ENCODE measurements at regions not wholly inside any gene's neighbourhood (a gene's known extent, or its start where the extent isn't known, plus 50 kb on each side); places are given as distances from the start of the nearest gene placed in this dataset.
"Not testable (repeated sequence)": the region's sequence is repeated elsewhere in the genome, so short reads cannot be mapped to it uniquely, and the experiment has no call there.

- not testable (repeated sequence) for DNase-seq
These were observed 1708.6 kb downstream of the OLFM4 start for GRCh38 chr13:54737211-54737610.

DNA sequence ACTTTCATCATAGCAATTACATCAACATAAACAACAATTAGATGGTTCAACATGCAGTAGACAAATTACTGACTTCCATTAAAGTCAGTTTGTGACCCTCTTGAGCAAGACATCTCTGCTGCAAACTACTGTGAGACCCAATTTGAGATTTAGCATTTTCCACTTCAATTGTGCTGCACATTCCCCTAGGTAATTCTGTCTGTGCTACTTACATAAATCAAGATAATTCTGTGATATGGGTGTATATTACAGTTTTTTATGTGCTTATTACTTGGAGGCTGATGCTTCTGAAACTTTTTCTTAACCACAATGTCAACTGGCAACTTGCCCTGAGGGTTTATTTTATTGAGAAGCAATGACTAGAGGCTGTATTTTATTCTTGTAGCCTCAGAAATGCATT, 1714.4 kb downstream of the OLFM4 start:
- DNase-seq: no peak

- DNase-seq: no peak
These were observed 1716.1 kb downstream of the OLFM4 start for GRCh38 chr13:54744747-54745146.

DNA sequence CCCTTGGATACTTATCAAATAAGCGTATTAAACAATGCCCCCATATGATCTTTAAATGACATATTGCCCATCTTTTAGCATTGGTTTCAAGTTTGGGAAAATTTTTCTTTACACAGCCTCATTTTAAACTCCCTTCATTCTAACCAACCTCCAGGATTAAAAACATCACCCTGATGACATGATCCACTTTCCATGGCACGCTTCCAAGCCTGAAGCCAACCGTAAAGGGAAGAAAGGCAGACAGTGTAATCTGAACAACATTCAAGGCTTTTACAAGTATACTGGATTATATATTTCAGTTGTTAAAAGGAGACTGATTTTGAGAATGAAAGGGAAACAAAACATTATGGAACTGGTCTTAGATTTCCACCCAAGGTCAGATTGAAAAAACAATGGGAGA, 1721.9 kb downstream of the OLFM4 start:
- DNase-seq: no peak

GRCh38 chr13:54758795-54759194, 1730.2 kb downstream of the OLFM4 start:
- no peak for DNase-seq

- DNase-seq: no peak
These were observed 1739.6 kb downstream of the OLFM4 start for GRCh38 chr13:54768214-54768613.

- no peak for DNase-seq
These were observed 1747.0 kb downstream of the OLFM4 start for GRCh38 chr13:54775501-54776191.

DNA sequence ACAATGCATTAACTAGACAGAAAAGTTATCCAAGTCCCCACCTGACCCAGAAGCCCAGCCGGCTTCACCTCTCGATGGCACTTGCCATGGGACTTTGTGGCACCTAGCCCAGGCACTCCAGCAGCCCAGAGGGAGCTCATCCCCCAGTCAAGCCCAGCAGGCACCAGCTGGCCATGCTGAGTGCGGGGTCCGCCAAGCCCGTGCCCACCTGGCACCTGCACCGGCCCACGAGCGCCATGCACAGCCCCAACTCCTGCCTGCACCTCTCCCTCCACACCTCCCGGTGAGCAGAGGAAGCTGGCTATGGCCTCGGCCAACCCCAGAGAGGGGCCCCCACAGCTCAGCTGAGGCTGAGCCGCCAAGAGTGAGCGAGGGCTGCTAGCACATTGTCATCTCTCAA, 1759.1 kb downstream of the OLFM4 start:
- DNase-seq: no peak

- DNase-seq: no peak
These were observed 1771.1 kb downstream of the OLFM4 start for GRCh38 chr13:54799621-54800226.

GRCh38 chr13:54802226-54802625, 1773.6 kb downstream of the OLFM4 start:
- DNase-seq: no peak

- no peak for DNase-seq
These were observed 1777.1 kb downstream of the OLFM4 start for GRCh38 chr13:54805743-54806142.

DNA sequence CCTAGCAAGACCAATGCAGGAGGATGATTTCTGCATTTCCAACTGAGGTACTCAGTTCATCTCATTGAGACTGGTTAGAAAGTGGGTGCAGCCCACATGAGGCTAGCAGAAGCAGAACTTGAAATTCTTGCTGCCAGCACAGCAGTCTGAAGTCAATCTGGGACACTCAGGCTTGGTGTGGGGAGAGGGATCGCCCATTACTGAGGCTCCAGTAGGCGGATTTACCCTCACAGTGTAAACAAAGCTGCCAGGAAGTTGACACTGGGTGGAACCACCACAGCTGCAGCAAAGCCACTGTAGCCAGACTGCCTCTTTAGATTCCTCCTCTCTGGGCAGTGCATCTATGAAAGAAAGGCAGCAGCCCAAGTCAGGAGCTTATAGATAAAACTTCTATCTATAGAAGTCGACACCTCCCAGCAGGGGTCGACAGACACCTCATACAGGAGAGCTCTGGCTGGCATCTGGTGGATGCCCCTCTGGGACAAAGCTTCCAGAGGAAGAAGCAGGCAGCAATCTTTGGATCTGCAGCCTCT, 1793.4 kb downstream of the OLFM4 start:
- DNase-seq: not testable (repeated sequence)

DNA sequence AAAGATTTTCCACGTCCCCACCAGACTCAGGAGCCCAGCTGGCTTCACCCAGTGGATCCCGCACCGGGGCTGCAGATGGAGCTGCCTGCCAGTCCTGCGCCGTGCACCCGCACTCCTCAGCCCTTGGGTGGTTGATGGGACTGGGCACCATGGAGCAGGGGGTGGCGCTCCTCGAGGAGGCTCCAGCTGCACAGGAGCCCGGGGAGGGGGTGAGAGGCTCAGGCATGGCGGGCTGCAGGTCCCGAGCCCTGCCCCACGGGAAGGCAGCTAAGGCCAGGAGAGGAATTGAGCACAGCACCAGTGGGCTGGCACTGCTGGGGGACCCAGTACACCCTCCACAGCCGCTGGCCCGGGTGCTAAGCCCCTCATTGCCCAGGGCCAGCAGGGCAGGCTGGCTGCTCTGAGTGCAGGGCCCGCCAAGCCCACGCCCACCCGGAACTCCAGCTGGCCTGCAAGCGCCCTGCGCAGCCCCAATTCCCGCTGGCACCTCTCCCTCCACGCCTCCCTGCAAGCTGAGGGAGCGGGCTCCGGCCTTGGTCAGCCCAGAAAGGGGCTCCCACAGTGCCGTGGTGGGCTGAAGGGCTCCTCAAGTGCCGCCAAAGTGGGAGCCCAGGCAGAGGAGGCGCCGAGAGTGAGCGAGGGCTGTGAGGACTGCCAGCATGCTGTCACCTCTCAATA, 1800.9 kb downstream of the OLFM4 start:
- not testable (repeated sequence) for DNase-seq

- DNase-seq: no peak
These were observed 1807.7 kb downstream of the OLFM4 start for GRCh38 chr13:54836273-54836672.

DNA sequence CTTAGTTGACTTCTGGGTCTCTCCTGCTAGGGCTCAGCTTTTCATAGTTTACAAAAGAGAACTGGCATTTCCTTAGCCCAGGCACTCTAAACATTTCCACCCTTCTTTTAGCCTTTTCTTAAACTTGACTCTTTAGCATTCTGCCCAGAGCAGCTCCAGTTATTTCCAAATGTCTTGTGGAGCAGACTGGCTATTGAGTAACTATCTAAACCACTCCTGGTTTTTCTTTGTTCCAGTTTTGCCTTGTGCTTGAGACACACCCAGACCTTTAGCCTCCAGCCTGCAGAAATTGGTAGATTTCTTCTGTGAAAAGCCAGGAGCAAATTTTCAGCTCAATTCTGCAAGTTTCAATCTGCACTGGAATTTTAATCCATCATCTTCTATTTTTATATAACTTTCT, 1813.1 kb downstream of the OLFM4 start:
- no peak for DNase-seq

DNA sequence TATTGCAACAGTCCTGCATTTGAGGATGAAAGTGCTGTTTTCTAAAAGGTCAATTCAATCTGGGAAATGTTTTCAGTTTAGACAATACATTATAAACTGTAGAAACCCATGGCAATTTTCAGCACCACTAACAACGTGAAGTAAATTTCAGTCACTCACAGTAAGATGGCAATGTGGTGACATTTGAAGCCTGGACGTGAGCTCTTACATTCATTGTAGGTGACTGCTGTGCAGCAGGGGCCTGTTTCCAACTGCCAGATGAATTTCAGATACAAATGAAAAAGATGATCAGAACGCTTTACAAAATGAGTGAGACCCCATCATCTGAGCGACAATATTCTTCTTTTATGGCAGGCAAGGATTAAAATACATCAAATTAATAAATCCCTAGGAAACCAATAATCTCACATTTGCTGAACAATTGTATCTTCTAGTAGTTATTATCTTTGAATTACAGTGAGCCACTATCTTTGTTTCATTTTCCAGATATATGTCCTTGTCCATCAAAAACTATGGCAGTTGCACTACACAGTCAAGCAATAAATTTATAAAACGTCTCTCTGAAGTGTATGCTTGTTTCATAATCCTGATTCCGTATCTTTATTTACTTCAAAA, 1816.8 kb downstream of the OLFM4 start:
- DNase-seq: no peak

DNA sequence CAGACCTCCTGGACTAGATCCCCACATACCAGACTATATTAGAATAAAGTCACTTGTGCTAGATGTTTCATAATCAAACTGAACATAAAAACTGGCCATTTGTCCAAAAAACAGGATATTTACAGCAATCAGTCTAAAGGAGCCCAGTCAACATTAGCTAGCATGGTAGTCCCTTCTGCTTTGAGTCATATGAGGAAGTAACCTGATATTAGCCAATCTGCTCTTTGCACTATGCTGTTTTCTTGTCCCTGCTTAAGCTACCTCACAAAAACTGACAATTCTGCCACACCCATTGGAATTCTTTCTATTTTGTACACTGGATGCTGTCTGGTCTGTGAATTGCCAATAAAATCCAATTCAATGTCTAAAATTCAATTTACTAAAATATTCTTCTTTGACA, 1824.2 kb downstream of the OLFM4 start:
- peak in 2 of 4 experiments; percentile 1 to 13 for DNase-seq

DNA sequence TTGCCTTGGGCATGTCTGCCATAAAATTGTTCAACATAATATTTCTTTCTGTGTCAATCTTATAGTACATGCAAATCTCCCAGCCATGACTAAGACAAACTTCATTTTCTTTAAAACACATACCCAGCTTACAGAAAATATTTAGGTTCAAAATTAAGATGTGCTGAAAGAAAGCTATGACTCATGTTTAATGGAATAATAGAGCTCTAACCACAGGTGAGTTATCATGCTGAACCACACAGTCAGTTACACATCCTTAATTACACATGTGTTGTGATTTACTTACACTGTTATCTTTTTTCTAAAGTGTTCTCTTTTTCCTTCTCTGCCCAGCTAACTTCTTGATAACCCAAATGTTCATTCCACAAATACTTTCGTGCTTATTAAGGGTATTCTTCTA, 1831.2 kb downstream of the OLFM4 start:
- DNase-seq: no peak

- DNase-seq: no peak
These were observed 1846.5 kb downstream of the OLFM4 start for GRCh38 chr13:54875111-54875510.

DNA sequence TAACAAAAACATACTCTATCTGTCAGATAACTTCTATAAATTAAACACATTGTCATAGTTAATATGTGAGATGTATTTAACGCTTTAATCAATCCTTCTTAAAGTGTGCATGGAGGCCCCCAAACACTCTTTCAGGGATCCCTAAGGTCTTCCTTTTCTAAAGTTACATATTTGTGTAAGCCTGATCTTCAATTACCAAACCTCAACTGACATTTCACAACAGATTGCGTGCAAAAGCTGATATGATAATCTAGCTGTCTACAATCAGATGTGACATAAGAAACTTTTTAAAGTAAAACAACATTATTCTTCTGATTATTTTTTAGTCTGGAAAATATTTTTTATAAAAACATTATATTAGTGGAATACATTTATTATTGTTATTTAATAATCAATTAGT, 1850.4 kb downstream of the OLFM4 start:
- no peak for DNase-seq

GRCh38 chr13:54884682-54885081, 1856.1 kb downstream of the OLFM4 start:
- DNase-seq: no peak

DNA sequence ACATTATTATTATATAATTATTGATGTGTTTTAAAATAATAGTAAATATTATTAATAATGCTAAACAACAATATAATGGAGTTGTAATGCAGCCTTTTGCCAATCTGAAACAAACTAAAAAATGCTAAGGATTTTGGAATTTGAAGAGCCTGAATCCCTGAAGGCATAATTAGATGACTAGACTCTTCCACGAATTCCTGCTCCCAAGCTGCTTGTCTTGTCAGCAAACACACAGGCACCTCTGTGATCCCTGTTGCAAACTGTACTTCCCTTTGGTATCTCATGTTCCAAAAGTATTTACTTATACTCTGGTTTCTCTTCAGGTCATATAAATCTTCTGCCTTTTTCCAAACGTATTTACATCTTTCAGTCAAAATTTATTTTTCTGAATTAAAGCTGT, 1862.4 kb downstream of the OLFM4 start:
- no peak for DNase-seq

- DNase-seq: no peak
These were observed 1872.7 kb downstream of the OLFM4 start for GRCh38 chr13:54901316-54901715.
